ENCODE measurements at regions not wholly inside any gene's neighbourhood (a gene's known extent, or its start where the extent isn't known, plus 50 kb on each side); places are given as distances from the start of the nearest gene placed in this dataset.

- no peak for DNase-seq (ENCODE audit: low read depth)
These were observed 492.3 kb upstream of the PRMT6 start for GRCh38 chr1:106564192-106564591.

- no peak for DNase-seq (ENCODE audit: low read depth)
These were observed 488.1 kb upstream of the PRMT6 start for GRCh38 chr1:106568201-106568974.

GRCh38 chr1:106571109-106571508 is 485.4 kb upstream of the PRMT6 start:
- DNase-seq (ENCODE audit: low read depth): no peak

DNA sequence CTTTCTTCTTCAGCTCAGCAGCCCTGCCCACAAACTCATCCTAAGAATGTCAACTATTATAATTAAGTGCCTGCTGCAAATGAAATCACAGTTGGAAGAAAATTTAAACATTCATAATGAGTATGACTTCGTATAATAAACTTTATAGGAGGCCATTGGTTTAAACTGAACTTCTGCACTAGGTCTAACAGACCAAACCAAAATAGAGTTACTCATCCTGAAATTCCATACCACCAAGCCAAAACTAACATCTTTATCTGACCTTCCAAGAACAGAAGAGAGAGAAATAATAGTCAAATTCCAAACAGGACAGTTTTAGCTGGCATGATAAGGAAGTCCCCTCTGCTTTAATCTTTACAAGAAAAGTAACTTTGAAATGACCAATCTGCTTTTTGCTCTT is 472.4 kb upstream of the PRMT6 start:
- DNase-seq (ENCODE audit: low read depth): no peak

GRCh38 chr1:106584676-106585075 is 471.8 kb upstream of the PRMT6 start:
- no peak for DNase-seq (ENCODE audit: low read depth)

GRCh38 chr1:106600626-106601025 is 455.8 kb upstream of the PRMT6 start:
- no peak for DNase-seq (ENCODE audit: low read depth)

GRCh38 chr1:106603616-106604015 is 452.9 kb upstream of the PRMT6 start:
- DNase-seq (ENCODE audit: low read depth): no peak

DNA sequence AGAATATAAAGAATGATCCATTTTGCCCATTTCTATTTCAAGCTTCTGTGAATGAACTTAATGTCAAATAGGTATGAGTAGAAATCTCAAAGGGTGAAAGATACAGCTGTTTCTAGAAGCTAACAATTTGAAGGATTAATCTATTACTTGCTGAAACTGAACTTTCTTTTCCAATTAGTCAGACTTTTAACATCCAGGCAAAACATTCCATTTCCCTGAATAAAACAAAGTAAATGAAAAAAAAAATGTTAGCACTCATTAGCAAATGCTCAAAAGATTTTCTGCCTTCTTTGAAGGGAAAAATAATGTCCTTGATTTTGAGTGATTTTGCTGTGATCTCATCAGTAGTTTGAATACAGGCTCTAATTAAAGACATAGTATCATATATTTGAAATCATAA is 447.6 kb upstream of the PRMT6 start:
- no peak for DNase-seq (ENCODE audit: low read depth)

DNA sequence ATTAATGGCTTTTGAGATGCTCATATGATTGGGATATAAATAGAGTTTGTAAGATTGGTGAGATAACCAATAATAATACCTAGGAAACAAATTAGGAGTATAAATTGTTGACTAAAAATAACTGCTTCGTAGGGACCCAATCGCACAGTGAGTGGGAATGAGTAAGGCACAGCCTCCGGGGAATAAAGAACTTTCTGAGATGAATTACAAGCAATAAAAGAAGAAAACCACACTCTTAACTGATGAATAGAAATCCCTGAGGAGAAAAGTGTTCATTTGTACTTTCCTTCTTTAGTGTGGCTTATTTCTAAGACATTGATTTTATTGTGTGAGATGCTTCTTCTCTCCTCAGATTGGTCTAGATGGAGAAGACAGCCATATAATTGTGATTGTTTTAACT is 443.4 kb upstream of the PRMT6 start:
- DNase-seq (ENCODE audit: low read depth): no peak

GRCh38 chr1:106613861-106614260 is 442.6 kb upstream of the PRMT6 start:
- no peak for DNase-seq (ENCODE audit: low read depth)

GRCh38 chr1:106615473-106615872 is 441.0 kb upstream of the PRMT6 start:
- DNase-seq (ENCODE audit: low read depth): no peak

GRCh38 chr1:106619080-106619826 is 437.2 kb upstream of the PRMT6 start:
- DNase-seq (ENCODE audit: low read depth): no peak

- DNase-seq (ENCODE audit: low read depth): no peak
These were observed 436.7 kb upstream of the PRMT6 start for GRCh38 chr1:106619827-106620134.

DNA sequence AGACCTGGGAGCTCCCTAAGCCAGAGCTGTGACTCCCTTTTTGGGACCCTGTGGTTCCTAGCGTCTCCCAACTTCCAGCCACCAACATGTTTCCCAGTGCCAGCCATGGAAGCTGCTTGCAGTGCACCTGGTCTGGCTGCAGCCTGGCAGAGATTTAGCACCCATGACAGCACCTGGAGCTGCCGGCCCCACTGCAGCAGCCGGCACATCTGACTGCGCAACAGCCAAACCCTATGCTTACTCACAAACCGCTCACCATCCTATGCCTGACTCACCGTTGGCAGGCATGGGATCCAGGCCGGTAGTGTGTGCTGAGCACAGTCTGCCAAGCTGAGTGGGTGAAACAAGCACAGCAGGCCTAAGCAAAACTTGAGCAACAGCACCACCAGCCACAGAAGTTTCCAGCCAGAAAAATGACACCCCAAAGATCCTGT is 435.9 kb upstream of the PRMT6 start:
- DNase-seq (ENCODE audit: low read depth): no peak

DNA sequence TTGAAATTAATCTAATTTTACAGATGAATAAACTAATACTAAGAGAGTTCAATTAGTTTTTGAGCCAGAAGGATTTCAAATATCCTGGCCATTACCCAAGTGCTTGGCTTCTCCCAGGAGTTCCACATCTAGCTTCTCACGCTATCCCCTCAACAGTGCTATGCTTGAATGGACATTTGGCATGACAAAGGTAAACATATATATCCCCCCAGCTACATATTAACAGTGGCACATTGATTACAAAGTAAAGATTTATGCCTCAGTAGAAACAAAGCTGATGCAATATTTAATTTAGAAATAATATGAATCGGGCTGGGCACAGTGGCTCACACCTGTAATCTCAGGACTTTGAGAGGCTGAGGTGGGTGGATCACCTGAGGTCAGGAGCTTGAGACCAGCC is 434.6 kb upstream of the PRMT6 start:
- DNase-seq (ENCODE audit: low read depth): no peak

GRCh38 chr1:106637566-106637965 is 418.9 kb upstream of the PRMT6 start:
- no peak for DNase-seq (ENCODE audit: low read depth)

DNA sequence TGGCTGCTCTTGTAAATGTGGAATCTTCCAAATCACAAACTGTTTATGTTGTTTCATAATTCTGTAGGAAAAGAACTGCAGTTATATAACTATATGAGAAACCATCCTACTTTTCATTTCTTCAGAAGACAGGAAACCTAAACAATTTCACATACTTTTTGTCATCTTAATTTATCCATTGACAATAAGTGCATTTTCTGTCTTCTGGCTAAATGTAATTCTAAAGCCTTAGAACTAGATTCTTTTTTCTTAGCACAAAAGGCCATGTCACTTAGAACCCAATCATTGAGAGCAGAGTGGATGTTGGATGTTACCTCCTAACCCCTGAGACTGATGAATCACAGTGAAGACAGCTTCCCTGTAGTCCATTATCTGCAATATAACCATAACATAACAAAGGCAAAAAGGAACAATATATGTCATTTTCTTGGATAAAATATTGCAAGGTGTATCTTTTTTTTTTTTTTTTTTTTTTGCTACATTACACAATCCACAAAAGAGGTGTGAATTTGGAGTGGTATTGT is 410.2 kb upstream of the PRMT6 start:
- DNase-seq (ENCODE audit: low read depth): no peak

DNA sequence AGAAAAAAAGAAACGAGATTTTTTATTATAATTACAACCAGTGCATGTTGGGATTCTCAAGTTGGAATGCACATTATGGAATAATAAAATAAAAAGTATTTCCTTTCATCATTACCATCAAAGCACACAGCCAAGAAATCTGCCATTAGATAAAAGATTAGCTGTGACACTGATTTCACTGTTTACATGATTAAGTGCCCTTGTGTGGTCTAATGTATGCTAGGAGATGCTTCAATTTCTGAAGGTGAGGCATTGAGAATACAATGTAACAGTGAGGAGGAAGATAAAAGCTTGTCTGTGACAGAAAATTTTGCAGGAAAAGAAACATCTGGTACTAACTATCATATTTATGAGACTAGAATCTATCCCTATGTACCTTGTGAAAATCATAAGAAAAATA is 409.7 kb upstream of the PRMT6 start:
- DNase-seq (ENCODE audit: low read depth): no peak

- no peak for DNase-seq (ENCODE audit: low read depth)
These were observed 405.3 kb upstream of the PRMT6 start for GRCh38 chr1:106651028-106651762.

- no peak for DNase-seq (ENCODE audit: low read depth)
These were observed 396.8 kb upstream of the PRMT6 start for GRCh38 chr1:106659490-106660244.

- DNase-seq (ENCODE audit: low read depth): no peak
These were observed 380.9 kb upstream of the PRMT6 start for GRCh38 chr1:106675558-106675957.

- no peak for DNase-seq (ENCODE audit: low read depth)
These were observed 380.5 kb upstream of the PRMT6 start for GRCh38 chr1:106676021-106676420.

All from HS-27A (cell line).